HG03060 (cell line): ENCODE measurements at regions not wholly inside any gene's neighbourhood (a gene's known extent, or its start where the extent isn't known, plus 50 kb on each side); places are given as distances from the start of the nearest gene placed in this dataset.
"Not testable (repeated sequence)": the region's sequence is repeated elsewhere in the genome, so short reads cannot be mapped to it uniquely, and the experiment has no call there.

Experiments used
- ATAC-seq: cut with Tn5 transposase; IDR thresholded peaks from one replicate; pipeline ENCODE4 v1.9.1; 2021; ENCODE audit warnings: low read depth, moderate number of reproducible peaks; ENCODE audit not compliant: unreplicated experiment

DNA sequence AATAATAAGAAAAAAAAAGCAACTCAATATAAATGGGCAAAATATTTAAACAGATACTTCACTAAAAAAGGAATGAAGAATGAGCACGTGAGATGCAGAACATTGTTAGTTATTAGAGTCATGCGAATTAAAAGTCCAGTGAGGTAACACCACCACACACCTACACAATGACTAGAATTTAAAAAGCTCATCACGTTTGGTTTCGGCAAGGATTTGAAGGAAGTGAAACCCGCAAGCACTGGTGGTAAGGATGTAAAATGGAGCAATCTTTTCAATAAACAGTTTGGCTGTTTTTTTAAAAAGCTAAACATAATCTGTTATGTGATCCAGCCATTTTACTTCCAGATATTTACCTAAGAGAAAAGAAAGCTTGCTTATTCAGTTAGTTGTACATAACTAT lies 1181.6 kb upstream of the CELF4 start:
- ATAC-seq: no peak

DNA sequence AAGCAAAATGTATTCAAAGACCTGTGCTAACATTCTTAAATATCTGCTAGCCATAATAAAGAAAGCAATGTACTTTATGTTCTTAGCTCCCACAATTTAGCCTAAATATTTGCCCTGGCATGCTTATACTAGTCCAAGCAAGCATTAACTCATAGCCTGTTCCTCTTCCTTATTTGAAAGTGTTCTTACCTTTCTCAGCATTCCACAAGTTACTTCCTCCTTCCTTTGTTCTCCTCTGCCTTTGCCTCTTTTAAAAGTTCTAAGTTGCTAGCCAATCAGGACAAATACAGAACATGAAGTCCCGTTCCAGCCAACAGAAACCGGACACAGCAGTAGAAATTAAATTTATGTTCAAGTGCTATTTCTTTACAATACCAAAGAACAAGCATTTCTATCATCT lies 1154.6 kb upstream of the CELF4 start:
- not testable (repeated sequence) for ATAC-seq

GRCh38 chr18:38718365-38718901 lies 1152.8 kb upstream of the CELF4 start:
- ATAC-seq: no peak

DNA sequence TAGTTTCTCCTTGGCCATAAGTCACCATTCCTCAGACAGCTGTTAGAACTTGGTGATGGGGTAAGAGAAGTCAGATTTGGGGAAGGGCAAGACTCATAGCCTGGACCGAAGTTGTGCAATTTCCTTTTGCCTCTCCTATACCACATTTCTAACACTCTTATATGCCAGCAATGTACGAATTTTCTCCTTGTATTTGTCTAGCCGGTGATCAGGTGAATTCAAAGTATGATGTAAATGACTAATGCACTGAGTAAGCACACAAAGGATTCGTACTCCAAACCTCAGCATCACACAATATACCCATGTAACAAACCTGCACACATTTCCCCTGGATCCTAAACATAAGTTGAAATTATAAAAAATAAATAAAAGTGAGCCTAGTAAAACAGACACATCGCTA lies 1143.5 kb upstream of the CELF4 start:
- ATAC-seq: no peak

DNA sequence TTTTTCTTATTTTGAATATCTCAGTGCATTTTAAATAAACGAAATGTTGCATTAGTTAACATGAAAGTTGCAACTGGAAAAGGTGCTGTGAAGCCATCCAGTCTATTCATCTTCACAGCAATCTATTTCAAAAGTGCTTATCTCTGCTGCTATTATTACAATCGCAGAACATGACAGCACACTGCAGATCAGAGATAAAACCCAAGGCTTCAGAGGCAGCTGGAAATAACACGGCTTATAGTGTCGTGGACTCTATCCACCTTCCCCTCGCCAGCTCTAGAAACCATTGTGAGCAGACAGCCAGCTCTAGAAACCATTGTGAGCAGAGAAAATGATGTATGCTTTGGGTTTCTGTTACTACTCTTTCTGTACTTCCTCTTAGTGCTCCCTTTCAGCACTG lies 1140.8 kb upstream of the CELF4 start:
- ATAC-seq: no peak

- no peak for ATAC-seq
Observed at GRCh38 chr18:38698088-38698487, 1132.5 kb upstream of the CELF4 start.

GRCh38 chr18:38695559-38696280 lies 1130.1 kb upstream of the CELF4 start:
- ATAC-seq: no peak

GRCh38 chr18:38693104-38693503 lies 1127.5 kb upstream of the CELF4 start:
- ATAC-seq: no peak

- no peak for ATAC-seq
Observed at GRCh38 chr18:38690626-38691025, 1125.0 kb upstream of the CELF4 start.

GRCh38 chr18:38688416-38688815 lies 1122.8 kb upstream of the CELF4 start:
- no peak for ATAC-seq

DNA sequence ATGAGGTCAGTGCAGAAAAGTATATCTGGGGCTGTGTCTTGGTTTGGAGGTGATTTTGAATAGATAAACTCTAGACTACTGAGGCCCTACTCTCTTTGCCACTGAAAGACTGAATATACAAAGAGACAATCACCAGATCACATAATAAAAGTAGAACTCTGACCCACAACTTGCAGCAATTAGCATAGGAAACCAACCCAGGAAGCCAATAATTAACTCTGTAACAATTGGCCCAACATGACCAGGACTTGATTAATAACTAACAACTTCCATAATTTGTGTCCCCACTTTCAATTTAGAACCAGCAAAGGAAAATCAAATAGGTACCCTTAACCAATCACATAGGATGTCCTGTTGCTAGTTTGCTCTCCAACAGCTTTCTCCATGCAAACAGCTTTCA lies 1104.9 kb upstream of the CELF4 start:
- ATAC-seq: no peak

- no peak for ATAC-seq
Observed at GRCh38 chr18:38664929-38665328, 1099.3 kb upstream of the CELF4 start.

GRCh38 chr18:38663682-38664081 lies 1098.1 kb upstream of the CELF4 start:
- ATAC-seq: no peak

DNA sequence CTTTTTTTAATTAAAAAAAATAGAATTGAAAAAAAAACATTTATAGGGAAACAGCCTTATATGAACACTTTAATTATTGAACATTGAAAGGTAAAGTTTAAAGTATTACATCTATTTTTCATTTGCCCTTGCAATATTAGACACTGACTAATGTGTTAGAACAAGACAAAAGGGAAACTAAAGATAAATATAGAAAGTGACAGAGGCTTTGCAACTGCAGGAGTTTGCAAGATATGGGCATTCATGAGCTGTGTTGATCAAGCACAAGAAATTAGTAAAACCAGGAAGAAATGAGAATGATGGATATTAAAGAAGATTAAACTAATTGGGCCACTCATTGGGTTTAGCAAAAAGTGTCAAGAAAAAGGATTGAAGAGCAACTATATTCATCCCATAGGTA lies 1097.7 kb upstream of the CELF4 start:
- no peak for ATAC-seq

DNA sequence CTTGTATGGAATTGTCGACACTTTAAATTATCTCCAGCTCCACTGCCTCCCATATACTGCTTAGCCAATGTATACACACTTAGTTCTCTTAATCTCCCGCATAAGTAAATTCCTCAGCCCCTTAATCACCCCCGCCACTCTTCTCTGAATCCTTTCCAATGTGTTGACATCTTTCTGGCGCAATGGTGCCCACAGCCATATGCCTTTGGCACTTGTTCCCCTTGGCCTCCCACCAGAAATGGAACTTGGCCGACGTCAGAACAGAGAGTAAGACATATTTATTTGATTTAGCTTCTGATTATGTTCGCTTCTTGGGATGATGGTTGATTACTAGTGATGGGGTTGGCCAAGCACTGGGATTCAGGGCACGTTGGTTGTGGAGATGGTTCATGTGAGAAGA lies 1089.3 kb upstream of the CELF4 start:
- no peak for ATAC-seq

- ATAC-seq: no peak
Observed at GRCh38 chr18:38651736-38652135, 1086.1 kb upstream of the CELF4 start.

DNA sequence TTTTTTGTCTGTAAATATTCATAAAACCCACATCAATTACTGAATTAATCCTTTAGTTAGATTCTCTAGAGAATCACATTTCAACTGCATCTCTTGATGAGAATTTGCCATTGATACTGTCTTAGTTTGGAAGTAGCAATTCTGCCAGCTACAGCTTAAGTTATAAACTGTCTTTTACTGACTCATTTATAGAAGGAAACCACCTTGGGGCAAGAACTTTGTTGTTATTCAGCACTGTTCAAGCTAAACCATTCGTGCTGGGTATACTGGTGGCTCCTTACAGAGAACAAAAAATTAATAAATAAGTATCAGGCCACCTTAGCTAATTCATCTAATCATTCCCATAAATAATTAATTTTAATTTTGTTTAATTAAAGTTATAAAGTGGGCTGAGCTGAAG lies 1082.6 kb upstream of the CELF4 start:
- no peak for ATAC-seq

GRCh38 chr18:38646296-38646695 lies 1080.7 kb upstream of the CELF4 start:
- ATAC-seq: no peak

- no peak for ATAC-seq
Observed at GRCh38 chr18:38644875-38645641, 1079.5 kb upstream of the CELF4 start.

DNA sequence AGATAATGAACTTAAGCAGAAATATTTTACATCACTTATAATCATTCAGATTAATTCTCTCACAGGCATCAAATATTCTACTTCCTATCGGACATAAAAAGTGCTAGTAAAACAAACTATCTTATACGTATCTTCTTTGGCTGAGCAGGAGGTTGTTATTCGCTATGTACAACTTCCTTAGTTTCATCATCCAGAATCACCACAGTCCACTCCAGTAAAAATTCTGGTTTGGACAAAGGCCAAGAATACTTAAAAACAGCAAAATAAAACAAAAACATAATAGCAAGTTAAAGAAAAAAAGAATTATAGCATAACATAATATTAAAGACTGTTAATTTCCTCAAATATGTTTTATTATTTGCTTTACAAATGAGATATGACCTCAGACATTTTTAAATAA lies 1077.1 kb upstream of the CELF4 start:
- no peak for ATAC-seq

DNA sequence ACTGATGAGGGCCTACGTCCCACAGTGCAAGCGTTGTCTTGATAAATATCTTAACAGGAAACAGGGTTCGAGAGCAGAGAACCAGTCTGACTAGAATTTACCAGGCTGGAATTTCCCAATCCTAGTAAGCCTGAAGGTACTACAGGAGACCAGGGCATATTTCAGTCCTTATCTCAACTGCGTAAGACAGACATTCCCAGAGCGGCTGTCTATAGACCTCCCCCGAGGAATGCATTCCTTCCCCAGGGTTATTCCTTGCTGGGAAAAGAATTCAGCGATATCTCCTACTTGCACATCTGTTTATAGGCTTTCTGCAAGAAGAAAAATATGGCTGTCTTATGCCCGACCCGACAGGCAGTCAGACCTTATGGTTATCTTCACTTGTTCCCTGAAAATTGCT lies 1074.1 kb upstream of the CELF4 start:
- ATAC-seq: not testable (repeated sequence)
